GM15510 (cell line): ENCODE measurements at regions not wholly inside any gene's neighbourhood (a gene's known extent, or its start where the extent isn't known, plus 50 kb on each side); places are given as distances from the start of the nearest gene placed in this dataset.

ENCODE experiments used
- POLR2A ChIP-seq: IDR thresholded peaks from 3 replicates; pipeline ENCODE4 v1.6.1; 2011; ENCODE audit warnings: borderline replicate concordance; ENCODE audit not compliant: insufficient read length; ENCODE audit errors: extremely low read depth

DNA sequence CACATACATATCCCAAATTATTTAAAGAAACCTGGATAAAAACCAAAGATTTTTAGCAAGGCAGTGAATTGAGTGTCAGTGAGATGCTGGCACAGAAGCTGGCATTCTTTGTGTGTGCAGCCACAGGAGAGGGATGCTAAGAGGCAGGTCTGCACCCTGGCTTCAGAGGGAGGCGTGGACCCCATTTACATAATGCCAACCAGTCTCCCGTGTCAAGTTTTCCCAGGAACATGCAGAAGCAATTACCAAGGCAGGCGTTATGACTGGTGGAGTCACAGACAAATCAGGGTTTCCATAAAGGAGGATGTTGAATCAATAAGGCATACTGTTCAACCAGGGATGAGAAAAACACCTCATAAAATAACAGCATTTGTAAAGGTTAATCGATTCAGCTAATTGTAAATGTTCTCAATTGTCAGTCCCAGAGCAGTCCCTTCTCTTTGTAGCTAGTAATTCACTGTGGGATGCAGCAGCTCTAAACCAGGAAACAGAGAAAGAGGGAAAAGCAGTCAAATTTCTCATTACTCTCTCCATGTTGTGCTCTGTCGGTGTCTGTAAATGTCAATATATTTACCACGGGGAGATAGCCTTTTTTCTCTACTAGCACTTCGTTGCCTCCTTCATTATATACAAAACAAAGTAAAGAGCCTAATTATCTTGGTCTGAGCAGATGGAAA lies 452.4 kb upstream of the GRAMD2B start:
- no peak for TF ChIP-seq POLR2A

DNA sequence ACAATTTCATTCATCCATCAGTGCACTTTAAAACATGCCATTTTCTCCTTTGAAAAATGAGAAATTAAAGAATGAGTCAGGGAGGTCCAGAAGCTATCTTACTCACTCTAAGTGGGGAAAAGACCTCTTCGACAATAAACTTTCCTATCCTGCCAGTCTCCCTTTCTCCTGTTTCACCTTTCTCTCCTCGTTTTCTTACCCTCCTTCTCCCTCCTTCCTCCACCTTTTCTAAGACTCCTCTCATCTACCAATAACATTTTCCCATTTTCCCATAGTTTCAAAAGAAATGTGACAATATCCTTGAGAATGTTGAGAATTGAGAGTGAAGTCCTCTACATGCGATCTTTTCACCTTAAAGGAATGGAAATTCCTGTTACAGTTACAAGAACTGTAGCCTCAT lies 450.5 kb upstream of the GRAMD2B start:
- no peak for TF ChIP-seq POLR2A

DNA sequence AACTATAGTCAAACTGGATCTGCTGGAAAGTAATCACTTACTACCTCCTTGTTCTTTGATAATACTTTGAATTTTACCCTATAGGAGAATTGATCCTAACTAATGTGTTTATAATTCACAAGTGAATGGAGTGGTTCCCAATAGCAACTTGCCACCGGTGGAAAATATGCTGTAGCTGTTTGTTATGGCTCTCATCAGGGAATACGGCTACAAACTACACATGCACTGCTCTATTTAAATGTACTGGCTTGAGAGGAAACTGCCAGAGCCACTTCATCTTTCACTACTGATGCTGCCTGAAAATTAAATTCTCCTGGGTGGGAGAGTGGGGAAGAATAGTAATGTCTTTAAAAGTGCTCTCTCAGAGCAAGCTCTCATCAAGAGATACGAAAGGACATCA lies 448.5 kb upstream of the GRAMD2B start:
- no peak for TF ChIP-seq POLR2A

DNA sequence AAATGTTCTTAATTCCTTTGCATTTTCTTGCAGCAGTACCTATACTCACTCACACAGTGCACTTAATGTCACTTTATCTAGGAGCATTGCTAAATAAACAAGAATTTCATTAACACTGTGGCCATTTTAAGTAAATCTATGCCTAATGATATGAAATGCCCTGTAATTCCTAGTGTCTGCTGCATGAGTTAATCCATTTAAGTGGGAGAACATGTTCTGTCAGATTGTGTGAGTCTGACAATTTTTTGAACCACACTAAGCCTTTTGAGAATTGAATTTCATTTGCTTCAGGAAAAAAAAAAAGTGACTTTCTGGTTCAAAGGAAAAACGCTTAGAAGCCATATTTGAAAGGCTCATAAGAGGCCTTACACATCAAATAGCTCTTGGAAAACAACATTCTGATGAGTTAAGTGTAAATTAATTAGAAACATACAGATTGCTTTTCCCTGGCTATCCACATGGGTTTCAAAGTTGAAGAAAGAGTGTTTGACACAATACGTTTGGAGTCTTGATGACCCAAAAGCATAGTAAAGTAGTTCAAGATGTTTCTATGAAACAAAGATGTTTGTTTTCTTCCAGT lies 446.7 kb upstream of the GRAMD2B start:
- TF ChIP-seq POLR2A: no peak

DNA sequence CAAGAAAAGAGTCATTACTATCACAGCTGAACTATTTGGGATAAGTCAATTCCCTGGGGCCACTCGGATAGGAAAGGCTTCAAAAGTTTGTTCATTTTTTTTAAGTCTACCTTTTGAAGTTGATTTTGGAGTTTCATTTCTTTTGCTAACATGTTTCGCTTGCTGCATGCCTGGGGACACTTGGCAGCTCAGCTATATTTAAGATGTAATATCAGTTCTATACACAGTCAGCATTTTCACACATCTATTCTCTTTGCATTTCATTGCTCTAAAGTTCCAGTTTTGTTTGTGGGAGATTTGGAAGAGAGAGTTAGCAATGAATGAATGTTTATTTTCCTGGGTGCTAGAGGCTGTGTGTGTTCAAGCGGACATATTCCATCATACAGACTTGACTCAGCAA lies 445.2 kb upstream of the GRAMD2B start:
- no peak for TF ChIP-seq POLR2A

DNA sequence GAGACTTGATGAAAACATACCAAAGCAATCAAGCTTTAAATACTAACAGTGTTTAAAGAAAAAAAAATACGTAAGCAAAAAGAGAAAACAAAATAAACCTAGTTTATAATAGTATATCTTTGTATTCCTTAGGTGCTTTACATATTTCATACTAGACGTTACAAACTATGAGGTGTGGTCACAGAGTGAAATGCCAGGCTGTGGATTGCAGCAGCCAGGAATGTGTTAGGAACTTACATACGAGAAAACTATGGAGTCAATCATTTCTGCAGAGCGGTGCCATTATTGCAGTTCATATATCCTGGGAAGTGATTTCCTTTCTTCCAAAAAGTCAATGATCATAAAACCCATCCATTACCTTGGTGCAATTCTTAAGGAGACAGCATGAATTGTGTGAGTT lies 443.6 kb upstream of the GRAMD2B start:
- no peak for TF ChIP-seq POLR2A

DNA sequence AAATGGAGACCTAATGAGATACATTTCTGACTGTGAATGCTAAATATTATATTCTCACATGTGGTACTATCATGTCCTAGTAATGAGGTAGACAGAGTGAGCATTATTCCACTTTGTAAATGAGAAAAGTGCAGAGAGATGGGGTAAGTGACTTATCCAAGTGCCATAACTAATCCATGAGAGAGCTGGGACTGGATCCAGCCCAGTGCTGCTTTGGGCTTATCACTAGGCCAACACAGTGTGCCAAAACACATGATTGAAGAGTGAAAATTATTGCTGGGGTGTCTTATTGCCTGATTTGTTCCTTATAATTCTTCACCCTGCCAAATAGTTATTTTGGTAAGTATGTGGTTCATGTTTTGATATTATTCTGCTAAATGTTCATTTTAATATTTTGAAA lies 442.2 kb upstream of the GRAMD2B start:
- TF ChIP-seq POLR2A: no peak

DNA sequence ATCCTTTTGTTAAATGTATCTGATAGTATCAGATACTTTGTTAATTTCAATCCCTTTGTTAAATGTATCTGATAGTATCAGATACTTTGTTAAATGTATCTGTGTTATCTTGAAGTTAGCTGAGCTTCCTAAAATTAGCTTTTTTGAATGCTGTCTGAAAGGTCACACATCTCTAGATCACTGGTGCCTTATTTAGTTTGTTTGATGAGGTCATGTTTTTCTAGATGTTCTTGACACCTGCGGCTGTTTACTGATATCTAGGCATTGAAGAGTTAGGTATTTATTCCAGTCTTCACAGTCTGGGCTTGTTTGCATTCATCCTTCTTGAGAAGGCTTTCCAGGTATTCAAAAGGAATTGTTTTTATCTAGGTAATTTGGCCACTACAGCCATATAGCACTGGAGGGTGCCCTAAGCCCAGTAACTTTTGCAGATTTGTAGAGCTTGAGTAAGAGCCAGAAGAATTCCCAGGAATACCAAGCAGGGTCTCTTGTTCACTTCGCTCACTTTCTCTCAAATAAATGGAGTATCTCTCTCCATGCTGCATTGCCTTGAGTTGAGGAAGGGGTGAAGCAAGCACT lies 435.4 kb upstream of the GRAMD2B start:
- no peak for TF ChIP-seq POLR2A

DNA sequence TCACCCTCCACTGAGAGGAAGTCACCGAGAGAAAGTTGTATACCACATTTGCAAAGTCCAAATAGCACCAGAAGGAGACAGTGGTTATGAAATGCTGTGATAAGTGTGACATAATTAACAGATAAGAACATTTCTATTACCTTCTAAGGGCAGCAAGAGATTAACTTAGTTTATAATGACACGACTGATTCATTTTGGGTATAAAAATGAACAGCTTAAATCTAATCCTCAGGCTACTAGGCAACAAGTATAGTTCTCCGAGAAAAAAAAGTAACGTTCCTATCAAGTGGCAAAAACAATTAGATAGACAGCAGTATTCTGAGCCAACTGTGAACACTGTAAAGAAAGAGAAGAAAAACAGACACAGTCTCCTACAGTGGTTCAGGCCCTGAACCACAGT lies 431.2 kb upstream of the GRAMD2B start:
- TF ChIP-seq POLR2A: no peak

DNA sequence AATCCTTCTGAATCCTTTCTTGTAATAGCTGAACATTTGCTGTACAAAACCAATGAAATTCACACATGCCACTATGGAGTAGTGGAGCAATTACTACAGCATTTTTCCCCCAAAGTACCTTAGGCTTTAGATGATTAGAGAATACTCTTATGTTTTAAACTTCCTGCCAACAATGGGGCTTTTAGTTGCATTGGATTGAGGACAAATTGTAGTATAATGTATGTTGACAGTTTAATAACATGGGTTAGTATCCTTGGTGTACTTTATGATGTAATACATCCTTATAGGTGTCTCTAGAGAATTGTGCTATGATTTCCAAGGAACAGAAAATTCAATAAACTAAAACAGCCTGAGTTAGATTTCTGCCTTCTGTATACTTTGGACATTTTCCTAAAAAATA lies 422.7 kb upstream of the GRAMD2B start:
- TF ChIP-seq POLR2A: no peak

DNA sequence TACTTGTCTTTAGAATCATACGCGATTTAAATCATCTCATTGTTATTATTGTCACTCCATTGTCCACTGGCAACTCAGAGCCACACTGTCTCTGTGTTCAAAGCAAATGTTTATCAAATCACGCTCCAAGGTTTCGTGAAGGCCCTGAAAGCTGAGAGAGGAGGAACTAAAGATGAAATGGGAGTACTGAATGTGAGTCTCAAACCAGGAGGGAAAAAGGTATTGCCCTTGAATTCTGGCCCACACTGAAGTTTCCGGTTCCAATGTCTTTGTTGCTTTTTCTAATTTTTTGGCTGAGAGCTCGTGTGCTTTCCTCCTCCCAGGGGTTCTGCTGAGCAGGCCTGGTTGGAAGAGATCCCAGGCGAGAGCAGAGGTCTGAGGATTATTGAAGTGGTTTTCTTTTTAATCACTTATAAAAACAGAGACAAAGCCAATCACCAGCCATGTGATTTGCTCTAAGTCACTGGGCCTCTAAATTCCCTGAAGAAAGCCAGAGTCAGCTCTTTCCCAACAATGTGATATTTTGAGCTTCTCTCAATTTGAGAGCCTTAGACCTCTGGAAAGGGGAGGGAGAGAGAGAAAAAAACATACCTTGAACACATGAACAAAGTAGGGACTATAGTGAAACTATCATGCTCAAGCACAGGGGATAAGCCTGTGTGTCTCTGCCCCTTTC lies 420.8 kb upstream of the GRAMD2B start:
- no peak for TF ChIP-seq POLR2A

DNA sequence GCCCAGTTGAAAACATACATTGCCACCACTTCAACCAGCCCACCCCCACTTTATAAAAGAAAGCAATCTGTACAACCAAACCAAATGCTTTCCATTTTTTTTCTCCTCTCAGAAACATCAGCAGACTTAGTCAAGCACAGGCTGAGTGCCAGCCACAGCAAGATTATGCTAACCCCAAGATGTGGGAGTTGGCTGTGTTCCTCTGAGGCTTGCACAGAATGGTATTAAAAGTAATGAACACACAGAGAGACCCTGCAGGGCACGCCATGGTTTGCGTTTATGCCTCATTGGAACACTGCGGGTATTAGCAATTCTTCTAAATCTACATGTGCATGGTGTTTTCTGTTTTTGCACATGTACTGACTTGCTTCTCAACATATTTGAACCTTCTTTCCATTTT lies 419.9 kb upstream of the GRAMD2B start:
- TF ChIP-seq POLR2A: no peak

DNA sequence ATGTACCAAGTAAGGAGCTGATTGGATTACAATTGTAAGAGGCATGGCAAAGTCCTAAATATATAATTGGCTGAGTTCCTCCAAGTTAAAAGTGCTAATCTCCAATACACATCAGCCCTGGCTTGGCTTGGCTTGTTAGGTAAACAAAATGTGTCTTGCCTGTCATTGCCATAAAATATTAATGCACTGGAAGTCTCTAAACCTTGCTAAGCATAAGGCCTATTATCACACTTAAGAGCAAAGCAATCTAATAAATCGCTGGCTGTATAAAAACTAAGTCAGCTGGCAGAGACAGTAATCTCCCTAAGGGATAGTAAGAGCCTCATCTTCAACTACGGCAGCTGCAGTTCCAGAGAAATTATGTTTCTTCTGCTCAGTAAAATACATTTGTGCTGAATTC lies 418.6 kb upstream of the GRAMD2B start:
- TF ChIP-seq POLR2A: no peak

DNA sequence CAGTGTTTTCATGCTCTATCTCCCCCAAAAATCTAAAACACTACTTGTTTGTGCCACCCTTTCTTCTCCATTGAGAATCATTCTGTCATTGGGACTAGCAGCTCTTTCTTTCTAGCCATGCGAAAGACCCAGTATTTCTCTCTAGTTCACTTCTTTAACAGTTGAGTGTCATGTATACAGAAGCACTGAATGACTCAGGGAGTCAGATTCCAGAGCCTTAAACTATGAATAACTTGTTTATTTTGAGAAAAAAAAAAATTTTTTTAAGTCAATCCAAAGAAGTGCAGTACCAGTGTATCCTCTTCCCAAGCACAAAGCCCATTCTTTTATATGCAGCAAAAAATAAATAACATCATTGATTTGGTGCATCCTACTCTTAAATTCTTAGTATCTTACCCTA lies 415.4 kb upstream of the GRAMD2B start:
- no peak for TF ChIP-seq POLR2A

DNA sequence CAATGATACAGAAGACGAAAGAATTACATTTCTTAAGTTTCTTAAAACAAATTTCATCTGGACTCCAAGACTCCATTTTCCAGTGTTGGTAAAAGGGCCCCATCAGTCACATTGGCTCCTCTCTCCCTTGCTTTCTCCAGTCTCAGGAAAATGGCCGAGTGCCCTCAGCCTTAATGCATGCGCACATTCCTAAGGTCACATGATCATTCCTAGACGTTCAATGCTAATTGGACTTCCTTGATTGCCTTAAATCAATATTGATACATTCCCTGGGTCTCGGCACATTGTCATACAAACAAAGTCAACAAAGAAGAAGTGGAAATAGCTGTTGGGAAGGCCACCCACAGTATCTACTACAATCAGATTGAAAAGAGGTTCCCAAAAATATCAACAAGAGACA lies 413.6 kb upstream of the GRAMD2B start:
- TF ChIP-seq POLR2A: no peak

DNA sequence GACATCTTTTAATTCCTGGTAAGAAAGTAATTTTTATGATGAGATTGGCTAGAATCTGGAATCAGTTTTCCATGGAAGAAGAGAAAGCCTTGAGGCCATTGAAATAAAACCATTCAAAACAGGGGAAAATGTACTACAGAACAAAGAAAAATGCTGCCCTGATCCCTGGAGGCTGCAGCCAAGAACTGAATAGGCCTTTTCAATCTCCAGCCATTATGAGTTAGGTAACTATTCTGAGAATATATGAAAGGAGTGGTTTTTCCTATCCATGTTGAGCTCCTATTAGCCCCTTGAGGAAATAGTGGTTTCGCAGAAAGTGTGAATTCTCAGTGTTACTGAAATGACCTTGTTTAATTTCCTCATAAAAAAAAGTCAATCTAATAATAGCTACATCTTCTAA lies 408.5 kb upstream of the GRAMD2B start:
- TF ChIP-seq POLR2A: no peak
